CD4-positive, alpha-beta T cell treated with Interferon gamma for 1 hour (primary cell): ENCODE measurements at regions not wholly inside any gene's neighbourhood (a gene's known extent, or its start where the extent isn't known, plus 50 kb on each side); places are given as distances from the start of the nearest gene placed in this dataset.

Source experiments
- DNase-seq: peaks from one replicate; pipeline ENCODE4 v3.0.0-alpha.2; 2020

GRCh38 chr14:65794674-65795279 is 382.2 kb downstream of the FUT8 start:
- DNase-seq: no peak

GRCh38 chr14:65798216-65798615 is 385.7 kb downstream of the FUT8 start:
- no peak for DNase-seq

GRCh38 chr14:65800694-65801093 is 388.2 kb downstream of the FUT8 start:
- no peak for DNase-seq

GRCh38 chr14:65802196-65802595 is 389.7 kb downstream of the FUT8 start:
- DNase-seq: no peak

- DNase-seq: no peak
These were observed 391.4 kb downstream of the FUT8 start for GRCh38 chr14:65803885-65804284.

- no peak for DNase-seq
These were observed 392.0 kb downstream of the FUT8 start for GRCh38 chr14:65804439-65805112.

- DNase-seq: no peak
These were observed 392.6 kb downstream of the FUT8 start for GRCh38 chr14:65805113-65805473.

- no peak for DNase-seq
These were observed 395.9 kb downstream of the FUT8 start for GRCh38 chr14:65808390-65808789.

GRCh38 chr14:65810322-65810721 is 397.8 kb downstream of the FUT8 start:
- DNase-seq: no peak

- DNase-seq: no peak
These were observed 401.3 kb downstream of the FUT8 start for GRCh38 chr14:65813760-65814384.

GRCh38 chr14:65815127-65815526 is 402.6 kb downstream of the FUT8 start:
- no peak for DNase-seq

GRCh38 chr14:65817011-65817410 is 404.5 kb downstream of the FUT8 start:
- no peak for DNase-seq

GRCh38 chr14:65819569-65819968 is 407.0 kb downstream of the FUT8 start:
- no peak for DNase-seq

GRCh38 chr14:65821224-65821753 is 408.8 kb downstream of the FUT8 start:
- DNase-seq: no peak

- peak; percentile 53 for DNase-seq
These were observed 411.9 kb downstream of the FUT8 start for GRCh38 chr14:65824285-65824977.

- no peak for DNase-seq
These were observed 412.4 kb downstream of the FUT8 start for GRCh38 chr14:65824978-65825299.

GRCh38 chr14:65826946-65827345 is 414.4 kb downstream of the FUT8 start:
- DNase-seq: no peak

GRCh38 chr14:65827520-65827919 is 415.0 kb downstream of the FUT8 start:
- no peak for DNase-seq

- DNase-seq: no peak
These were observed 415.9 kb downstream of the FUT8 start for GRCh38 chr14:65828396-65828795.

GRCh38 chr14:65832431-65833266 is 420.1 kb downstream of the FUT8 start:
- no peak for DNase-seq

- no peak for DNase-seq
These were observed 420.8 kb downstream of the FUT8 start for GRCh38 chr14:65833267-65833880.

GRCh38 chr14:65834051-65834450 is 421.5 kb downstream of the FUT8 start:
- DNase-seq: no peak
